Ovary (tissue), 7 donors: ENCODE measurements at regions not wholly inside any gene's neighbourhood (a gene's known extent, or its start where the extent isn't known, plus 50 kb on each side); places are given as distances from the start of the nearest gene placed in this dataset.
"Not testable (repeated sequence)": the region's sequence is repeated elsewhere in the genome, so short reads cannot be mapped to it uniquely, and the experiment has no call there.

ENCODE experiments used
- DNase-seq, 5 donors: peaks; one replicate each; pipeline ENCODE4 v3.0.0-alpha.2; 2019 to 2020
- H3K27ac ChIP-seq, 2 donors: fragments of 200-600 bp; one replicate each; pipeline versions ENCODE4 v1.5.1 to v1.8.0; 2019 to 2022
- H3K27me3 ChIP-seq: fragments of 200-600 bp; one replicate; pipeline ENCODE4 v1.8.0; 2022
- H3K36me3 ChIP-seq: fragments of 200-600 bp; sonication (generic); one replicate; pipeline ENCODE4 v1.5.1; 2019
- H3K4me1 ChIP-seq: one replicate; pipeline ENCODE4 v1.8.1; 2013; ENCODE audit warnings: mild to moderate bottlenecking, moderate library complexity; ENCODE audit not compliant: insufficient read depth
- H3K4me3 ChIP-seq: fragments of 200-600 bp; sonication (generic); one replicate; pipeline ENCODE4 v1.5.1; 2017
- H3K9me3 ChIP-seq, 2 donors: fragments of 200-600 bp in 1 of 2; sonication (generic) in 1 of 2; one replicate each; pipeline versions ENCODE4 v1.5.1 to v1.8.1; 2013 to 2019; ENCODE audit warnings: mild to moderate bottlenecking in 1 of 2, moderate library complexity in 1 of 2
- CTCF ChIP-seq, 3 donors: fragments of 450-650 bp in 2 of 3; fragments of 200-600 bp in 1 of 3; IDR thresholded peaks; one replicate each; pipeline versions ENCODE4 v1.5.1 to v1.8.0; 2016 to 2022; ENCODE audit warnings: antibody characterized with exemption in 3 of 3, mild to moderate bottlenecking in 1 of 3
- EP300 ChIP-seq: sonication (generic); formaldehyde crosslinking; IDR thresholded peaks from one replicate; pipeline ENCODE4 v1.6.1; 2017; ENCODE audit warnings: antibody characterized with exemption
- POLR2A ChIP-seq: fragments of 450-650 bp; IDR thresholded peaks from one replicate; pipeline ENCODE4 v1.6.1; 2017; ENCODE audit warnings: antibody characterized with exemption, mild to moderate bottlenecking, moderate library complexity
- WGBS, 3 donors: extraction: QIAGEN DNeasy Blood & Tissue Kit in 1 of 3; methylation state at CpG; one replicate each; pipeline versions ENCODE4 v1.1.5 to v1.1.7; 2013 to 2017; 5-methylcytosine and 5-hydroxymethylcytosine counted together
- intact Hi-C, 4 donors: fragments of 100-400 bp; cut with DNase I; formaldehyde crosslinking; loops; one replicate each; pipeline versions ENCODE4 v1.11.0 to v1.15.1; 2022 to 2023
- donor health status: DM: no; HTN: no; CAD: no; lungs with moderate emphysema.
- donor health status: DM: no; HTN: no; CAD: no.
- donor health status: Bipolar disorder and iron deficiency.
- donor health status: DM: no; HTN: no; CAD: no.
- donor health status: DM: yes; HTN: yes; CAD: no.

GRCh38 chr2:7866104-7866503, 815.8 kb upstream of the ID2 start:
- 93 to 96% (median 95%) methylated on average over 3 of the region's 3 CpGs for WGBS, 3 donors

GRCh38 chr2:7866825-7867224, 815.0 kb upstream of the ID2 start:
- H3K4me1 ChIP-seq, result no peaks in the 10 kb centered on the region
- no peak for DNase-seq
- TF ChIP-seq EP300 (no peak), CTCF (IDR thresholded peaks at IDR 0.05) (no peak), POLR2A (no peak)
- intact Hi-C loops, result no loop called here
- no peaks in the 10 kb centered on the region for H3K9me3 ChIP-seq
- H3K4me3 ChIP-seq, result no peak overlapping the region
- H3K36me3 ChIP-seq, result no peaks in the 10 kb centered on the region
- H3K27me3 ChIP-seq, result no peaks in the 10 kb centered on the region
- H3K27ac ChIP-seq, result no peak overlapping the region
- 73 to 91% (median 86%) methylated on average over 2 of the region's 2 CpGs for WGBS, 3 donors

More at GRCh38 chr2:7866104-7866503, 815.8 kb upstream of the ID2 start:
- no peaks in the 10 kb centered on the region for H3K9me3 ChIP-seq
- H3K36me3 ChIP-seq, result no peaks in the 10 kb centered on the region
- no peak overlapping the region for H3K4me3 ChIP-seq
- H3K27ac ChIP-seq, result no peak overlapping the region
- DNase-seq, result no peak
- no peaks in the 10 kb centered on the region for H3K27me3 ChIP-seq
- intact Hi-C loops, result no loop called here
- H3K4me1 ChIP-seq, result no peaks in the 10 kb centered on the region
- no peak for TF ChIP-seq CTCF (IDR thresholded peaks at IDR 0.05)
- no peak for TF ChIP-seq POLR2A
- no peak for TF ChIP-seq EP300

- intact Hi-C loops, result no loop called here
- Histone ChIP-seq H3K4me1 (no peaks in the 10 kb centered on the region), H3K36me3 (no peaks in the 10 kb centered on the region), H3K27me3 (no peaks in the 10 kb centered on the region), H3K4me3 (no peak overlapping the region), H3K27ac (no peak overlapping the region), H3K9me3 (no peaks in the 10 kb centered on the region)
- DNase-seq, result no peak
- WGBS, 3 donors, result 72 to 79% (median 74%) methylated on average over 2 of the region's 2 CpGs
- no peak for TF ChIP-seq CTCF (IDR thresholded peaks at IDR 0.05)
- no peak for TF ChIP-seq EP300
- TF ChIP-seq POLR2A, result no peak
These were observed 814.0 kb upstream of the ID2 start for GRCh38 chr2:7867867-7868266.

- WGBS, 3 donors, result 73 to 82% (median 76%) methylated on average over 6 of the region's 6 CpGs
These were observed 813.0 kb upstream of the ID2 start for GRCh38 chr2:7868836-7869235.

GRCh38 chr2:7876445-7876844, 805.4 kb upstream of the ID2 start:
- WGBS, 3 donors, result 87 to 92% (median 89%) methylated on average over 8 of the region's 8 CpGs
- H3K27ac ChIP-seq, H3K9me3 ChIP-seq, H3K4me3 ChIP-seq, H3K36me3 ChIP-seq, DNase-seq, intact Hi-C loops, H3K4me1 ChIP-seq, H3K27me3 ChIP-seq: not testable (repeated sequence)

More at GRCh38 chr2:7868836-7869235, 813.0 kb upstream of the ID2 start:
- no peak overlapping the region for H3K27ac ChIP-seq
- no peak for TF ChIP-seq POLR2A
- TF ChIP-seq CTCF (IDR thresholded peaks at IDR 0.05), result no peak
- TF ChIP-seq EP300, result no peak
- no peaks in the 10 kb centered on the region for H3K27me3 ChIP-seq
- no peaks in the 10 kb centered on the region for H3K9me3 ChIP-seq
- H3K4me3 ChIP-seq, result no peak overlapping the region
- intact Hi-C loops, result no loop called here
- no peak for DNase-seq
- no peaks in the 10 kb centered on the region for H3K4me1 ChIP-seq
- no peaks in the 10 kb centered on the region for H3K36me3 ChIP-seq

- H3K4me1 ChIP-seq, H3K36me3 ChIP-seq, H3K4me3 ChIP-seq, H3K27me3 ChIP-seq, DNase-seq, intact Hi-C loops, H3K9me3 ChIP-seq, H3K27ac ChIP-seq: not testable (repeated sequence)
- 90 to 96% (median 94%) methylated on average over 9 to 11 of the region's 12 CpGs for WGBS, 3 donors
These were observed 803.6 kb upstream of the ID2 start for GRCh38 chr2:7878266-7878665.
